DOHH2 (cell line): ENCODE measurements at regions not wholly inside any gene's neighbourhood (a gene's known extent, or its start where the extent isn't known, plus 50 kb on each side); places are given as distances from the start of the nearest gene placed in this dataset.

Source experiments
- EZH2phosphoT487 ChIP-seq: fragments of 200-600 bp; sonication (generic); IDR thresholded peaks from 2 replicates; pipeline ENCODE4 v1.6.1; 2017; ENCODE audit warnings: borderline replicate concordance, mild to moderate bottlenecking, antibody characterized with exemption, low read length, moderate library complexity, mixed read lengths
- TF ChIP-seq, protein P1 (sequence below): fragments of 200-600 bp; sonication (generic); IDR thresholded peaks from one replicate; pipeline ENCODE4 v1.5.1; 2014; ENCODE audit warnings: antibody characterized with exemption, mild to moderate bottlenecking, low read depth, low read length; ENCODE audit not compliant: poor library complexity, severe bottlenecking

DNA sequence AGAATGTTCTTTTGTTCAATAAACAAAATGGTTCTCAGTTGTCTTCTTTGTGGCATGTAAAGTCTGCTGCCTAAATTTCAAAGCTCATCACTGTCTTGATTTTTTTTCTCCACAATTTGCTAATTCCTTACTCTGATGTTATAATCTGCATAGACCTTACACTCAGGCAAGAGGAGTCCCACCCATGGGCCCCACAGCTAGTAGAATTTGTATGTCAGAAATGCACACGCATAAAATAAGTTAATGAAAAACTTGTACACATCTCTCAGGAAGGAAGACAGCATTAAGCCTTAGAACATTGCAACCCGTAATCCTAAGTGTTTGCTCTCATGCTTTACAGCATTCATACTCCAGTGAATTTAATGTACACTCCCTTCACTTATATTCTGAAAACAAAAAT is 280.8 kb downstream of the ATXN7L3B start:
- TF ChIP-seq, protein P1, sequence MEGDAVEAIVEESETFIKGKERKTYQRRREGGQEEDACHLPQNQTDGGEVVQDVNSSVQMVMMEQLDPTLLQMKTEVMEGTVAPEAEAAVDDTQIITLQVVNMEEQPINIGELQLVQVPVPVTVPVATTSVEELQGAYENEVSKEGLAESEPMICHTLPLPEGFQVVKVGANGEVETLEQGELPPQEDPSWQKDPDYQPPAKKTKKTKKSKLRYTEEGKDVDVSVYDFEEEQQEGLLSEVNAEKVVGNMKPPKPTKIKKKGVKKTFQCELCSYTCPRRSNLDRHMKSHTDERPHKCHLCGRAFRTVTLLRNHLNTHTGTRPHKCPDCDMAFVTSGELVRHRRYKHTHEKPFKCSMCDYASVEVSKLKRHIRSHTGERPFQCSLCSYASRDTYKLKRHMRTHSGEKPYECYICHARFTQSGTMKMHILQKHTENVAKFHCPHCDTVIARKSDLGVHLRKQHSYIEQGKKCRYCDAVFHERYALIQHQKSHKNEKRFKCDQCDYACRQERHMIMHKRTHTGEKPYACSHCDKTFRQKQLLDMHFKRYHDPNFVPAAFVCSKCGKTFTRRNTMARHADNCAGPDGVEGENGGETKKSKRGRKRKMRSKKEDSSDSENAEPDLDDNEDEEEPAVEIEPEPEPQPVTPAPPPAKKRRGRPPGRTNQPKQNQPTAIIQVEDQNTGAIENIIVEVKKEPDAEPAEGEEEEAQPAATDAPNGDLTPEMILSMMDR: no peak
- TF ChIP-seq EZH2phosphoT487: no peak
